HPDE6-E6E7 (cell line): ENCODE measurements at regions not wholly inside any gene's neighbourhood (a gene's known extent, or its start where the extent isn't known, plus 50 kb on each side); places are given as distances from the start of the nearest gene placed in this dataset.
A peak's percentile ranks its signal among the peaks of the same experiment; 100 is the strongest.

Experiments
- DNase-seq: peaks from one replicate; pipeline ENCODE4 v3.0.0; 2011; ENCODE audit warnings: missing footprints; ENCODE audit errors: extremely low spot score

- DNase-seq = peak; percentile 38
Observed at GRCh38 chr3:31377045-31377642, 155.6 kb upstream of the STT3B start.

GRCh38 chr3:31378231-31378630 is 154.5 kb upstream of the STT3B start:
- DNase-seq = no peak

- no peak for DNase-seq
Observed at GRCh38 chr3:31379598-31379997, 153.1 kb upstream of the STT3B start.

- DNase-seq = no peak
Observed at GRCh38 chr3:31382856-31383255, 149.9 kb upstream of the STT3B start.

GRCh38 chr3:31384117-31384516 is 148.6 kb upstream of the STT3B start:
- DNase-seq = no peak

GRCh38 chr3:31389939-31390338 is 142.8 kb upstream of the STT3B start:
- DNase-seq = no peak

GRCh38 chr3:31390466-31390865 is 142.3 kb upstream of the STT3B start:
- DNase-seq = no peak

- no peak for DNase-seq
Observed at GRCh38 chr3:31391150-31391549, 141.6 kb upstream of the STT3B start.

- DNase-seq = no peak
Observed at GRCh38 chr3:31392568-31392967, 140.2 kb upstream of the STT3B start.

- DNase-seq = no peak
Observed at GRCh38 chr3:31399271-31399670, 133.5 kb upstream of the STT3B start.

- DNase-seq = no peak
Observed at GRCh38 chr3:31402117-31402516, 130.6 kb upstream of the STT3B start.

- no peak for DNase-seq
Observed at GRCh38 chr3:31403197-31403596, 129.5 kb upstream of the STT3B start.

GRCh38 chr3:31404871-31405270 is 127.9 kb upstream of the STT3B start:
- DNase-seq = no peak

GRCh38 chr3:31405515-31405914 is 127.2 kb upstream of the STT3B start:
- DNase-seq = no peak

GRCh38 chr3:31406896-31407295 is 125.8 kb upstream of the STT3B start:
- no peak for DNase-seq

- DNase-seq = no peak
Observed at GRCh38 chr3:31407665-31408064, 125.1 kb upstream of the STT3B start.

- no peak for DNase-seq
Observed at GRCh38 chr3:31408720-31409119, 124.0 kb upstream of the STT3B start.

GRCh38 chr3:31409389-31409788 is 123.3 kb upstream of the STT3B start:
- DNase-seq = no peak

- DNase-seq = no peak
Observed at GRCh38 chr3:31409866-31410265, 122.9 kb upstream of the STT3B start.

GRCh38 chr3:31410411-31410810 is 122.3 kb upstream of the STT3B start:
- DNase-seq = no peak

GRCh38 chr3:31412832-31413231 is 119.9 kb upstream of the STT3B start:
- peak; percentile 4 for DNase-seq

- DNase-seq = no peak
Observed at GRCh38 chr3:31413515-31413914, 119.2 kb upstream of the STT3B start.

- DNase-seq = no peak
Observed at GRCh38 chr3:31416980-31417379, 115.7 kb upstream of the STT3B start.

- DNase-seq = no peak
Observed at GRCh38 chr3:31417486-31417885, 115.2 kb upstream of the STT3B start.
